Activated T-cell treated with anti-CD3 and anti-CD28 coated beads for 48 hours (primary cell): ENCODE measurements at regions not wholly inside any gene's neighbourhood (a gene's known extent, or its start where the extent isn't known, plus 50 kb on each side); places are given as distances from the start of the nearest gene placed in this dataset.

Experiments
- DNase-seq: peaks from one replicate; pipeline ENCODE4 v3.0.0-alpha.2; 2020; ENCODE audit warnings: low read depth

- no peak for DNase-seq
Observed at GRCh38 chrX:20521222-20521621, 254.5 kb upstream of the RPS6KA3 start.

- DNase-seq, result no peak
Observed at GRCh38 chrX:20519826-20520225, 253.1 kb upstream of the RPS6KA3 start.

- DNase-seq, result no peak
Observed at GRCh38 chrX:20519146-20519545, 252.4 kb upstream of the RPS6KA3 start.

GRCh38 chrX:20517565-20517964, 250.9 kb upstream of the RPS6KA3 start:
- DNase-seq, result no peak

GRCh38 chrX:20515841-20516461, 249.2 kb upstream of the RPS6KA3 start:
- DNase-seq, result no peak

GRCh38 chrX:20514358-20514757, 247.6 kb upstream of the RPS6KA3 start:
- DNase-seq, result no peak

- no peak for DNase-seq
Observed at GRCh38 chrX:20513185-20513584, 246.5 kb upstream of the RPS6KA3 start.

GRCh38 chrX:20511792-20512191, 245.1 kb upstream of the RPS6KA3 start:
- DNase-seq, result no peak

- DNase-seq, result no peak
Observed at GRCh38 chrX:20507901-20508620, 241.4 kb upstream of the RPS6KA3 start.

GRCh38 chrX:20506739-20507138, 240.0 kb upstream of the RPS6KA3 start:
- DNase-seq, result no peak

GRCh38 chrX:20500949-20501348, 234.2 kb upstream of the RPS6KA3 start:
- no peak for DNase-seq

- no peak for DNase-seq
Observed at GRCh38 chrX:20500171-20500865, 233.6 kb upstream of the RPS6KA3 start.

- DNase-seq, result no peak
Observed at GRCh38 chrX:20499763-20500162, 233.1 kb upstream of the RPS6KA3 start.

- no peak for DNase-seq
Observed at GRCh38 chrX:20498851-20499635, 232.3 kb upstream of the RPS6KA3 start.

GRCh38 chrX:20495575-20495974, 228.9 kb upstream of the RPS6KA3 start:
- DNase-seq, result no peak

- no peak for DNase-seq
Observed at GRCh38 chrX:20488473-20488872, 221.8 kb upstream of the RPS6KA3 start.

GRCh38 chrX:20487227-20487626, 220.5 kb upstream of the RPS6KA3 start:
- DNase-seq, result no peak

- DNase-seq, result no peak
Observed at GRCh38 chrX:20481632-20482031, 214.9 kb upstream of the RPS6KA3 start.

GRCh38 chrX:20479896-20480295, 213.2 kb upstream of the RPS6KA3 start:
- DNase-seq, result no peak

GRCh38 chrX:20479048-20479447, 212.3 kb upstream of the RPS6KA3 start:
- DNase-seq, result no peak

GRCh38 chrX:20477836-20478524, 211.3 kb upstream of the RPS6KA3 start:
- DNase-seq, result no peak

- DNase-seq, result no peak
Observed at GRCh38 chrX:20477219-20477618, 210.5 kb upstream of the RPS6KA3 start.
